ENCODE measurements at regions not wholly inside any gene's neighbourhood (a gene's known extent, or its start where the extent isn't known, plus 50 kb on each side); places are given as distances from the start of the nearest gene placed in this dataset.

DNA sequence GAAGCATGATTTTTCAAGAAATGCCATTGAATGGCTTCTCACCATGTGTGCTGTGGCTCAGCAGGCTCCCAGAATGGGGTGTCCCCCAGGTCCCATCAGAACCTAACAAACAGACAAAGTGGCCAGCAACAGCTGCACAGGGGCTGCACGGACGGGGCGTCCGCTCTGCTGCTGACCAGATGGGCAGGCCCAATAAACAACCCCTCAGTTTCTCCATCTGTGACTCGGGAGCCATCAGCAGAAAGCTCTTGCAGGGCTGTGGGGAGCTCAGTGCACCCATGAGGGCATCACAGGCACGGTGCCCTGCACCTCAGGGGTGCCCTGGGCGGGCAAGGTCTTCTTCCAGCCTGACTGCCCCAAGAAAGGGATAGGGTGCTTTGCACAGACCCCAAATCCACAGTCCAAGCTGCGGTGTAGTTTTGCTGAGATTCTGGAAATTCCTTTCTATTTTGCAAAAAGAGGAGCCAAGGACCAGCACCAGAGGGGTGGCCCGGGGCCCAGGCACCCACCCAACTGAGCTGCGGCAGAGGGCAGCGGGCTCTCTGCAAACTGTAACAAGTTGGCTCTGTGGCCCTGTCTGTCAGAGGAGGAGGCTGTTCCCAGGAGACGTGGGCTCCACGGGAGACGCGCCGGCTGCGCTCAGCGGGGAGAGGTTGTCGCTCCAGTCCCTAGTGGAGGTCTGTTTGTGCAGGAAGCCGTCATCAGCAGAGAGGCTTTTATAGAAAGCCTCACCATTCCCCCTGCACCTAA is 138.7 kb upstream of the PPP1R26 start:
- Mint-ChIP-seq H3K4me1 (peaks cover 0 to 7% of the 10 kb centered on the region in 2 donors), H3K36me3 (no peaks in the 10 kb centered on the region), H3K27ac (no peak overlapping the region), H3K27me3 (peaks cover 15 to 44% of the 10 kb centered on the region in 2 donors), H3K9me3 (peaks cover 0 to 1% of the 10 kb centered on the region in 2 donors), H3K4me3 (no peak overlapping the region)
- no peak for DNase-seq
- ATAC-seq (replicated peaks), result no peak

DNA sequence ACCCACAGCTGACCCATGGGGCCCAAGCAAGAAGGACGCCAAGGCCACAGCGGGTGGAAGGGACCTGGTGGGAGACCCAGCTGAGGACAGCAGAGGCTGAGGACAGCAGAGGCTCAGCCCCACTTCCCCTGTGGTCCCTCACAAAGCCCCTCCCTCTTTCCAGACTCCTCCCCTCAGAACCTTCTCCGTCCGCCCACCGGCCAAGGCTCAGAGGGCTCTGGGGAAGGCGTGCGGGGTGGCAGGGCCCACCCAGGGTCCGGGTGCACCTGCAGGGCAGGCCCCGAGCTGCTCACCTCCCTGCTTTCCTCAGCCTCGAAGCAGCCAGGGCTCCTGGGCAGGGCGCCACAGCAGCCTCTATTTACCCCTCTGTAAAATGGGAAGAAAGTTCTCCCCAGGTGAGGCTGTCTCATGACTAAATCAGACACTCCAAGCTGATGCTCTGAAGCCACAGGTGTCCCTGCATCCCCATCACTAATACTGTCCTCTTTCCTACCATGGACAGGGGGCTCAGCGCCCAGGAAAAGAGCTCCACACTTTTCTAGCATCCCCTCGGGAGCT is 137.9 kb upstream of the PPP1R26 start:
- Mint-ChIP-seq H3K36me3 (no peaks in the 10 kb centered on the region), H3K4me1 (peaks cover 0 to 7% of the 10 kb centered on the region in 2 donors), H3K27me3 (peaks cover 15 to 51% of the 10 kb centered on the region in 2 donors), H3K27ac (no peak overlapping the region), H3K9me3 (peaks cover 0 to 1% of the 10 kb centered on the region in 2 donors), H3K4me3 (no peak overlapping the region)
- no peak for ATAC-seq (replicated peaks)
- no peak for DNase-seq

DNA sequence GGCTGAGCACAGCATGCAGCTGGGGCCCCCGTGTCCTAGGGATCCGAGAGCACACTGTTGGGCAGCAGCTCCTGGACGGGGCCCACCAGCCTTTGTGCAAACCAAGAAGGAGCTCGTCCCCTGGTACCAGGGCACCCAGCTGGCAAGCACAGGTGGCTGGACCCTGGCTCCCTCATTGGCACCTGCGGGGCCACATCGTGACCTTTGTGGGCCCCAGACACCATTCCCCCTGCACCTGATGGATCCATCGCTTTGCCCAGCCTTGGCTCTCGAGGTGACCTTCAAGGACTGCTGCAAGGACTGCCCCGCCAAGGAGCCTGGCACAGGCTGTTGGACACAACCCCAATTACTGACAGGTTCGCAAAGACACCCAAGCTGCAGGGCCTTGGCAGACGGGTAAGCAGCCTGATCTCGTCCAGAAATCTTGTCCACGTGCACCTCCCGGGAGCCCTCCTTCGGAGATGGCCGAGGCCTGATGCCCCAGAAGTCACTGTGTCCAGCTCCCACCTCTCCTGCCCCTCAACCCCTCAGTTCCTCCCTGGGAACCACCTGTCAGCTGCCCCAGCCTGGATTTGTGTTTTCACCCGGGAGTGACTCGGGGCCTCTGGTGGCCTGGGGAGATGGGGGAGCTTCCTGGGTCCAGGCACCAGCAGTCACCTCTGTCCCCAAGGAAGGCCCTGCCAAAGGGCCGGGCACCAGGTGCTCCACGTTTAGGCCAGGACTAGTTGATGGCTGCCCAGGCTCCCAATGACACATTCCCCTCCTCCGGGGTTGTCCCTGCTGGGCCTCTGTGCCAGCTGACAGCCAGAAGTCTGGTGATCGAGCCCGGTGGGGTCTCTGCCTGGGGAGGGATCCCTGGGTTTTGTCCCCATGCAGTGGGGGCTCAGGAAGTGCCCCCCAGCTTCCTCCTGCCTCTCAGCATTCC is 137.1 kb upstream of the PPP1R26 start:
- no peak overlapping the region for H3K4me3 Mint-ChIP-seq
- H3K4me1 Mint-ChIP-seq, result peaks cover 0 to 7% of the 10 kb centered on the region in 2 donors
- H3K27ac Mint-ChIP-seq, result no peak overlapping the region
- peaks cover 20 to 59% of the 10 kb centered on the region in 2 donors for H3K27me3 Mint-ChIP-seq
- no peak for ATAC-seq (replicated peaks)
- no peaks in the 10 kb centered on the region for H3K9me3 Mint-ChIP-seq
- no peaks in the 10 kb centered on the region for H3K36me3 Mint-ChIP-seq
- no peak for DNase-seq

- no peak overlapping the region for H3K27ac Mint-ChIP-seq
- H3K4me3 Mint-ChIP-seq, result no peak overlapping the region
- peaks cover 0 to 7% of the 10 kb centered on the region in 2 donors for H3K4me1 Mint-ChIP-seq
- DNase-seq (no peak), ATAC-seq (replicated peaks) (no peak)
- no peaks in the 10 kb centered on the region for H3K36me3 Mint-ChIP-seq
- no peaks in the 10 kb centered on the region for H3K9me3 Mint-ChIP-seq
- H3K27me3 Mint-ChIP-seq, result peaks cover 24 to 59% of the 10 kb centered on the region in 2 donors
These were observed 136.4 kb upstream of the PPP1R26 start for GRCh38 chr9:135343136-135343535.

- H3K9me3 Mint-ChIP-seq, result no peaks in the 10 kb centered on the region
- H3K36me3 Mint-ChIP-seq, result no peaks in the 10 kb centered on the region
- DNase-seq, result peak; percentile 26
- ATAC-seq (replicated peaks), result peak; percentile 72 to 86
- no peak overlapping the region for H3K27ac Mint-ChIP-seq
- no peak overlapping the region for H3K4me3 Mint-ChIP-seq
- H3K4me1 Mint-ChIP-seq, result peaks cover 0 to 7% of the 10 kb centered on the region in 2 donors
- H3K27me3 Mint-ChIP-seq, result peaks cover 20 to 59% of the 10 kb centered on the region in 2 donors
These were observed 135.6 kb upstream of the PPP1R26 start for GRCh38 chr9:135343837-135344522.

GRCh38 chr9:135344523-135344901 is 135.1 kb upstream of the PPP1R26 start:
- Mint-ChIP-seq H3K9me3 (no peaks in the 10 kb centered on the region), H3K27me3 (peaks cover 19 to 57% of the 10 kb centered on the region in 2 donors), H3K4me1 (peaks cover 0 to 7% of the 10 kb centered on the region in 2 donors), H3K4me3 (no peak overlapping the region), H3K27ac (no peak overlapping the region), H3K36me3 (no peaks in the 10 kb centered on the region)
- no peak for DNase-seq
- ATAC-seq (replicated peaks), result no peak

DNA sequence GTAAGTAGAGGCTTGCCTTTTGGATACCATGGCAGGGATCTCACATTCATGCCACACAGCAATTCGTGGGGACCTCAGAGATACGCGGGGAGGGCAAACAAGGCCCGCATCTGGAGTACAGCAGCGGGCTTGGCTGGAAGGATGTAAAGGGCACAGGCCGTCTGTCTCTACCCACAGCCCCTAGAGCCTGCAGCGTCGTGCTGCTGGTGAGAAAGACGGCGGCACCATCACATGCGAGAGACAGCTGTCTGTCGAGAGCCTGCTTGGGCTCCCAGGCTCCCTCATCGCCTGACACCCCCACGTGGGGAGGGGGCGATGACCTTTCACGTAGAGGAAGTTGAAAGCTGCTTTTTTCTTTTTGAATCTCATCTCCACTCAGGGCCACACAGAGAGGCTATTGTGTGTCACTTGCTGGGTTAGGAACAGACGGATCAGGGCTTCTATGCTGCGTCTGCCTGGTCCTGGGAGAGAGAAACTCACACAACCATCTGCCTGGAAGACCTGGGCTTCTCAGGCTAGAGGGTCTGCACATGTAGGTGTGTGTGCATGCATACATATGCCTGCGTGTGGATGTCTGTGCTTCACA is 134.6 kb upstream of the PPP1R26 start:
- Mint-ChIP-seq H3K27me3 (peaks cover 24 to 56% of the 10 kb centered on the region in 2 donors), H3K4me1 (peaks cover 0 to 7% of the 10 kb centered on the region in 2 donors), H3K27ac (no peak overlapping the region), H3K4me3 (no peak overlapping the region), H3K9me3 (no peaks in the 10 kb centered on the region), H3K36me3 (no peaks in the 10 kb centered on the region)
- ATAC-seq (replicated peaks), result no peak
- no peak for DNase-seq

DNA sequence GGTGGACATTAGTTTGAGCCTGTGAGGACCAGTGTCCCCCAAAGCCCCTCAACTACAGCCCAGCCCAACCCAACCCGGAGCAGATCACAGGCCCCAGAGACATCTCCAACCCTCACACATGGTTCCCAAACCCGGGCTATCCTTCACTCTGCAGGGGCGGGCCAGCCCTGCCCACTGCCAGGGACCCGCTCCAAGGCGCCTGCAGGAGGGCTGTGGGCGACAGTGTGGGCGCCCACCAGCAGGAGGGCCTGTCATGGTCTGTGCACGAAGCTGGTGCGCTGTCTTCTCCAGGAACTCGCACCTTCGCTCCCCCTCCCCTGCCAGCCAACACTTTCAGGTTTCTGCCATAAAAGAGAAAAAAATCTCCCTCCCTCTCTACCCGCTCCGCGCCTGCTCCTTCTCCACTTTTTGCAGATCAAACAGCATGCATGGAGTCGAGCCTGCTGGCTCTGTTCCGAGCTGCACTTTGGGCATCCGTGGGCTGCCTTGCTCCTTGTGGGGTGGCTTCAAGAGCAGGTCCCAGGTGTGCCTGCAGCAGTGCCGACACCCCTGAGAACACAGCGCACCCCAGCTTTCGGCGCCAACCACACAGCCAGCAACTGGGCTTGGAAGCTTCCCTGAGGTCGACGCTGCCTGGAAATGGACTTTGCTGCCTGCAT is 133.7 kb upstream of the PPP1R26 start:
- no peaks in the 10 kb centered on the region for H3K36me3 Mint-ChIP-seq
- ATAC-seq (replicated peaks) (no peak), DNase-seq (no peak)
- peaks cover 0 to 7% of the 10 kb centered on the region in 2 donors for H3K4me1 Mint-ChIP-seq
- no peak overlapping the region for H3K27ac Mint-ChIP-seq
- H3K9me3 Mint-ChIP-seq, result no peaks in the 10 kb centered on the region
- H3K27me3 Mint-ChIP-seq, result peaks cover 26 to 53% of the 10 kb centered on the region in 2 donors
- no peak overlapping the region for H3K4me3 Mint-ChIP-seq

DNA sequence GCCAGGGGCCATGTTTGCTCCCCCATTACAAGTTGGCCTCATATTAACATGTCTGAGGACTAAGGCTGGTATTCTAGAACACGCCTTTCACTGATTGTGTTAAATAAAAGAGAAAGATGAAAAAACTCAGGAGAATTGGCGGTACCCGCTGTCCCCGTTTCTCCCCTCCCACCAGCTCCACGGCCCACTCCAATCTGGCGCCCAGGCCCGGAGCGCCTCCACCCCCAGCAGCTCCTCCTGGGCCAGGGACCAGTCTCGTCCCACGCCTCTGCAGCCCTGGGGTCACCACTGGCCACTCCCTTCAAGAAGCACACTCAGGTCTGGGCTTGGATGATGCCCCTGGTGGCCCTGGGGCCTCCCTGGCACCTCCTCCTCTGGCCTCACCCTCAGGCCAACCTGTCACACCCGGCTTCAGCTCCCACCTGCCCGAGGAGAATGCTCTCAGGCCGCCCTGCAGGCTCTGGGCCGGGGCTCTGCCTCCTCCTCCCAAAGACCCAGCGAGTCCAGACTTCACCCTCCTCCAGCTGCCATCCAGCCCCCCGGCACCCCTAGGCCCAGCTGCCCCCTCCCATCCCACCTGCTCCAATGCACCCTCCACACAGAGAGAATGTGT is 133.0 kb upstream of the PPP1R26 start:
- peaks cover 0 to 7% of the 10 kb centered on the region in 2 donors for H3K4me1 Mint-ChIP-seq
- no peak overlapping the region for H3K4me3 Mint-ChIP-seq
- DNase-seq (no peak), ATAC-seq (replicated peaks) (no peak)
- H3K27ac Mint-ChIP-seq, result no peak overlapping the region
- peaks cover 26 to 55% of the 10 kb centered on the region in 2 donors for H3K27me3 Mint-ChIP-seq
- no peaks in the 10 kb centered on the region for H3K36me3 Mint-ChIP-seq
- no peaks in the 10 kb centered on the region for H3K9me3 Mint-ChIP-seq

- Mint-ChIP-seq H3K27ac (no peak overlapping the region), H3K36me3 (no peaks in the 10 kb centered on the region), H3K4me3 (no peak overlapping the region), H3K9me3 (no peaks in the 10 kb centered on the region), H3K4me1 (peaks cover 0 to 7% of the 10 kb centered on the region in 2 donors), H3K27me3 (peaks cover 33 to 64% of the 10 kb centered on the region in 2 donors)
- DNase-seq (no peak), ATAC-seq (replicated peaks) (no peak)
These were observed 132.1 kb upstream of the PPP1R26 start for GRCh38 chr9:135347461-135347860.

DNA sequence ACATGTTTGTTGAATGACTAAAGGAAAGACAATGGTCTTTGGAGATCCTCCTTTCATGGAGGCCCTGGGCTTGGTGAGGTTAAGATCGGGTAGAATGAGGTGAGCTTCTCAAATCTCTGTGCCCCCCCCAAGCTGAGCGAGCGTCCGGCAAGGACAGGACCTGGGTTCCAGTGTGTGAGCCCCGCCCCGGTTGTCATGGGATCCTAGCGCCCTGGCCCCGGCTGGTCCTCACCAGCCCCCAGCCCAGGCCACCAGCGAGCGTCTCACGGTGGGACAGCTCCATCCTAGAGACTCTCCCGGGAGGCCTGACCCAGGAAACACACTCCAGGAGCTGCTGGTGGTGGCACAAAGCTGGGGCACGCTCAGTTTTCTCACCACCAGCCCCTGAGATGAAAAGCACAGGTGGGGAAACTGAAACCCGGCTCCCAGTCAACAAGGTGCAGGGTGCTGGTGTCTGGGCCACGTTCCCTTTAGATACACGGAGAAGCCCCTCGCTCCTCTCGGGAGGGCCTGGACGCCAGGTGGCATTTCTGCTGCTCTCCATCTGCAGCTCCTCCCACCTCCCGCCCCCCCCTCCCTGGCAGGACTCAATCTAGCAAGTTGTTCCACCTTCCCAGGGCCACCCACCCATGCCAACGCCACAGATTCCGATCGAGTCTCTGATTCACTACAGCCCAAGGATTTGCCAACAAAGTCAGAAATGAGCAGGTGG is 131.3 kb upstream of the PPP1R26 start:
- Mint-ChIP-seq H3K36me3 (no peaks in the 10 kb centered on the region), H3K9me3 (no peaks in the 10 kb centered on the region), H3K4me3 (no peak overlapping the region)

DNA sequence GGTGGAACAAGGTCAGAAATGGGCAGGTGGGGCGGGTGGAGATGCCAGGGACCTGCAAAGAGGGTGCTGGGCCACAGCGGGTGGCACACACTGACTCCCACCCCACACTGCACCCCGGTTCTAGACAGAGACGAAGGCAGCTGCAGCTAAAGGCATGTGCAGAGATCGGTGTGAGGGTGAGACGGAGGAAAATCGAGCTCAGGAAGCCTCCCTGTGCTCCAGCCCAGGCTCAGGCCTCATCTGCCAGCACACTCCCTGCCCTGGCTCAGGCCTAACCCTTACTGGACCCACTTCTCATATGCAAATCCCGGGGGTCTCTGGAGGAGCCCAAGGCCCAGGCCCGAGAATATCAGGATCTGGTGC is 130.8 kb upstream of the PPP1R26 start:
- Mint-ChIP-seq H3K36me3 (no peaks in the 10 kb centered on the region), H3K27me3 (peaks cover 36 to 64% of the 10 kb centered on the region in 2 donors), H3K4me3 (no peak overlapping the region), H3K9me3 (no peaks in the 10 kb centered on the region), H3K27ac (no peak overlapping the region), H3K4me1 (peaks cover 0 to 5% of the 10 kb centered on the region in 2 donors)
- ATAC-seq (replicated peaks) (no peak), DNase-seq (no peak)

More for the DNA sequence above, 131.3 kb upstream of the PPP1R26 start:
- ATAC-seq (replicated peaks), result no peak
- no peak for DNase-seq
- no peak overlapping the region for H3K27ac Mint-ChIP-seq
- peaks cover 0 to 7% of the 10 kb centered on the region in 2 donors for H3K4me1 Mint-ChIP-seq
- peaks cover 36 to 66% of the 10 kb centered on the region in 2 donors for H3K27me3 Mint-ChIP-seq
